ENCODE measurements at regions not wholly inside any gene's neighbourhood (a gene's known extent, or its start where the extent isn't known, plus 50 kb on each side); places are given as distances from the start of the nearest gene placed in this dataset.
A peak's percentile ranks its signal among the peaks of the same experiment; 100 is the strongest.
"Not testable (repeated sequence)": the region's sequence is repeated elsewhere in the genome, so short reads cannot be mapped to it uniquely, and the experiment has no call there.

- DNase-seq: no peak
These were observed 603.3 kb downstream of the PTPRC start for GRCh38 chr1:199242147-199242546.

GRCh38 chr1:199242601-199243000, 603.8 kb downstream of the PTPRC start:
- DNase-seq: no peak

- DNase-seq: peak; percentile 10 to 67 (median 33)
These were observed 604.7 kb downstream of the PTPRC start for GRCh38 chr1:199243423-199244061.

GRCh38 chr1:199245946-199246345, 607.1 kb downstream of the PTPRC start:
- DNase-seq: no peak

GRCh38 chr1:199246716-199247115, 607.9 kb downstream of the PTPRC start:
- DNase-seq: no peak

GRCh38 chr1:199247891-199248290, 609.1 kb downstream of the PTPRC start:
- DNase-seq: no peak

- not testable (repeated sequence) for DNase-seq
These were observed 615.2 kb downstream of the PTPRC start for GRCh38 chr1:199254040-199254439.

- DNase-seq: no peak
These were observed 622.5 kb downstream of the PTPRC start for GRCh38 chr1:199261328-199261727.

GRCh38 chr1:199264283-199264682, 625.4 kb downstream of the PTPRC start:
- no peak for DNase-seq

- DNase-seq: no peak
These were observed 626.1 kb downstream of the PTPRC start for GRCh38 chr1:199264911-199265310.

- DNase-seq: no peak
These were observed 626.5 kb downstream of the PTPRC start for GRCh38 chr1:199265319-199265718.

GRCh38 chr1:199269241-199269640, 630.4 kb downstream of the PTPRC start:
- no peak for DNase-seq

GRCh38 chr1:199272139-199272544, 633.3 kb downstream of the PTPRC start:
- no peak for DNase-seq

GRCh38 chr1:199272628-199273086, 633.8 kb downstream of the PTPRC start:
- DNase-seq: no peak

GRCh38 chr1:199273837-199274379, 635.1 kb downstream of the PTPRC start:
- DNase-seq: peak in 1 of 3 experiments; percentile 44

GRCh38 chr1:199279067-199279466, 640.2 kb downstream of the PTPRC start:
- DNase-seq: no peak

- no peak for DNase-seq
These were observed 641.2 kb downstream of the PTPRC start for GRCh38 chr1:199279872-199280645.

GRCh38 chr1:199282751-199283305, 644.0 kb downstream of the PTPRC start:
- no peak for DNase-seq

- peak in 1 of 3 experiments; percentile 18 for DNase-seq
These were observed 645.0 kb downstream of the PTPRC start for GRCh38 chr1:199283794-199284193.

GRCh38 chr1:199287206-199287605, 648.4 kb downstream of the PTPRC start:
- DNase-seq: no peak

GRCh38 chr1:199287647-199288046, 648.8 kb downstream of the PTPRC start:
- DNase-seq: no peak

GRCh38 chr1:199290186-199290585, 651.3 kb downstream of the PTPRC start:
- no peak for DNase-seq

- DNase-seq: no peak
These were observed 652.3 kb downstream of the PTPRC start for GRCh38 chr1:199291022-199291740.
